GM23248 (cell line): ENCODE measurements at regions not wholly inside any gene's neighbourhood (a gene's known extent, or its start where the extent isn't known, plus 50 kb on each side); places are given as distances from the start of the nearest gene placed in this dataset.

Experiments used
- DNase-seq: peaks from one replicate; pipeline ENCODE4 v3.0.0-alpha.2; 2015
- H2AFZ ChIP-seq: fragments of 200-600 bp; sonication (generic); 2 replicates; pipeline ENCODE4 v1.6.1; 2016; ENCODE audit warnings: antibody characterized with exemption
- H3F3A ChIP-seq: fragments of 200-600 bp; sonication (generic); 2 replicates; pipeline ENCODE4 v1.6.1; 2016; ENCODE audit warnings: mild to moderate bottlenecking, antibody characterized with exemption, mixed run types; ENCODE audit not compliant: insufficient read depth
- H3K27ac ChIP-seq: fragments of 200-600 bp; sonication (generic); 2 replicates; pipeline ENCODE4 v1.5.1; 2016; ENCODE audit warnings: mild to moderate bottlenecking
- H3K27me3 ChIP-seq: fragments of 200-600 bp; sonication (generic); replicated peaks from 2 replicates; pipeline ENCODE4 v1.6.1; 2016; ENCODE audit warnings: mild to moderate bottlenecking; ENCODE audit not compliant: insufficient read depth
- H3K36me3 ChIP-seq: fragments of 200-600 bp; sonication (generic); 2 replicates; pipeline ENCODE4 v1.6.1; 2016; ENCODE audit warnings: low read depth, mild to moderate bottlenecking
- H3K4me1 ChIP-seq: fragments of 200-600 bp; sonication (generic); 2 replicates; pipeline ENCODE4 v1.6.1; 2016; ENCODE audit warnings: mild to moderate bottlenecking; ENCODE audit not compliant: insufficient read depth
- H3K4me2 ChIP-seq: fragments of 200-600 bp; sonication (generic); one replicate; pipeline ENCODE4 v1.6.1; 2016; ENCODE audit warnings: mild to moderate bottlenecking; ENCODE audit not compliant: unreplicated experiment
- H3K4me3 ChIP-seq: fragments of 200-600 bp; sonication (generic); 2 replicates; pipeline ENCODE4 v1.5.1; 2016; ENCODE audit warnings: mild to moderate bottlenecking
- H3K79me2 ChIP-seq: fragments of 200-600 bp; sonication (generic); 2 replicates; pipeline ENCODE4 v1.6.1; 2016; ENCODE audit warnings: mild to moderate bottlenecking; ENCODE audit not compliant: insufficient read depth
- H3K9ac ChIP-seq: fragments of 200-600 bp; sonication (generic); 2 replicates; pipeline ENCODE4 v1.6.1; 2016; ENCODE audit warnings: mild to moderate bottlenecking
- H3K9me2 ChIP-seq: fragments of 200-600 bp; sonication (generic); 2 replicates; pipeline ENCODE4 v1.6.1; 2016; ENCODE audit warnings: mixed run types, mild to moderate bottlenecking, moderate library complexity; ENCODE audit not compliant: insufficient read depth
- H3K9me3 ChIP-seq: fragments of 200-600 bp; sonication (generic); one replicate; pipeline ENCODE4 v1.6.1; 2017; ENCODE audit warnings: low read depth
- H4K20me1 ChIP-seq: fragments of 200-600 bp; sonication (generic); 2 replicates; pipeline ENCODE4 v1.6.0; 2016; ENCODE audit not compliant: insufficient read depth
- EZH2 ChIP-seq: fragments of 200-600 bp; sonication (generic); IDR thresholded peaks from 2 replicates; pipeline ENCODE4 v1.6.1; 2018; ENCODE audit warnings: antibody characterized with exemption, mild to moderate bottlenecking; ENCODE audit not compliant: insufficient read depth, poor library complexity, severe bottlenecking
- EZH2phosphoT487 ChIP-seq: fragments of 200-600 bp; sonication (generic); IDR thresholded peaks from 2 replicates; pipeline ENCODE4 v1.6.1; 2018; ENCODE audit warnings: antibody characterized with exemption, moderate library complexity, mild to moderate bottlenecking, low read depth; ENCODE audit not compliant: insufficient read depth
- WGBS, 2 experiments: methylation state at CpG; one replicate each; pipeline ENCODE4 v1.1.6; 2015 to 2017; ENCODE audit warnings: low lambda C conversion rate in 2 of 2, low coverage in 1 of 2; ENCODE audit errors: missing lambda C conversion rate in 2 of 2; 5-methylcytosine and 5-hydroxymethylcytosine counted together
- in situ Hi-C: fragments of 300-500 bp; cut with MboI; formaldehyde crosslinking; loops from 2 replicates; pipeline ENCODE4 v1.15.0; 2020

- WGBS, 2 experiments = 46 to 49% methylated on average over 4 of the region's 4 CpGs
- Histone ChIP-seq H3K27ac (no peak overlapping the region), H3K9me3 (no peaks in the 10 kb centered on the region), H3K79me2 (no peaks in the 10 kb centered on the region), H3K27me3 (no peaks in the 10 kb centered on the region), H3K36me3 (no peaks in the 10 kb centered on the region), H3K9ac (no peak overlapping the region), H2AFZ (no peak overlapping the region), H4K20me1 (no peaks in the 10 kb centered on the region), H3F3A (no peaks in the 10 kb centered on the region; the same call in 1 of the 2 replicates), H3K4me2 (no peak overlapping the region), H3K4me1 (no peaks in the 10 kb centered on the region), H3K9me2 (no peaks in the 10 kb centered on the region), H3K4me3 (no peak overlapping the region)
- TF ChIP-seq EZH2phosphoT487 = no peak
- TF ChIP-seq EZH2 = no peak
- DNase-seq = peak; percentile 75
- in situ Hi-C loops = no loop called here
Observed at GRCh38 chrX:46376246-46376885, 168.9 kb downstream of the ZNF674 start.

- 89 to 96% methylated on average over 3 of the region's 3 CpGs for WGBS, 2 experiments
- in situ Hi-C loops = no loop called here
- no peak for DNase-seq
- Histone ChIP-seq H3K27ac (no peak overlapping the region), H3K4me1 (no peaks in the 10 kb centered on the region), H2AFZ (no peak overlapping the region), H3K27me3 (no peaks in the 10 kb centered on the region), H3K4me3 (no peak overlapping the region), H3K9me2 (no peaks in the 10 kb centered on the region), H3K9ac (no peak overlapping the region), H3F3A (no peaks in the 10 kb centered on the region; the same call in 1 of the 2 replicates), H3K4me2 (no peak overlapping the region), H3K79me2 (no peaks in the 10 kb centered on the region), H3K9me3 (no peaks in the 10 kb centered on the region), H4K20me1 (no peaks in the 10 kb centered on the region), H3K36me3 (no peaks in the 10 kb centered on the region)
- no peak for TF ChIP-seq EZH2
- TF ChIP-seq EZH2phosphoT487 = no peak
Observed at GRCh38 chrX:46375831-46376230, 169.4 kb downstream of the ZNF674 start.

- Histone ChIP-seq H4K20me1 (no peaks in the 10 kb centered on the region), H3K9ac (no peak overlapping the region), H3K4me1 (no peaks in the 10 kb centered on the region), H3K27ac (no peak overlapping the region), H3K36me3 (no peaks in the 10 kb centered on the region), H3F3A (no peaks in the 10 kb centered on the region; the same call in 1 of the 2 replicates), H2AFZ (no peak overlapping the region), H3K79me2 (no peaks in the 10 kb centered on the region), H3K4me2 (no peak overlapping the region), H3K9me2 (no peaks in the 10 kb centered on the region), H3K9me3 (no peaks in the 10 kb centered on the region), H3K27me3 (no peaks in the 10 kb centered on the region), H3K4me3 (no peak overlapping the region)
- no peak for DNase-seq
- WGBS, 2 experiments = 73 to 80% methylated on average over 1 of the region's 1 CpG
- TF ChIP-seq EZH2 = no peak
- TF ChIP-seq EZH2phosphoT487 = no peak
- in situ Hi-C loops = loop anchor here (25.0 kb wide), 1 partner anchor 537 kb away; no protein-coding TSS in a partner anchor
Observed at GRCh38 chrX:46374371-46374770, 170.8 kb downstream of the ZNF674 start.

GRCh38 chrX:46367491-46367890 is 177.7 kb downstream of the ZNF674 start:
- Histone ChIP-seq H3K36me3 (no peaks in the 10 kb centered on the region), H3K9ac (no peak overlapping the region), H3K79me2 (no peaks in the 10 kb centered on the region), H3K9me2 (no peaks in the 10 kb centered on the region), H4K20me1 (no peaks in the 10 kb centered on the region), H3K27me3 (no peaks in the 10 kb centered on the region), H3K4me2 (no peak overlapping the region), H3K4me3 (no peak overlapping the region), H2AFZ (no peak overlapping the region), H3K9me3 (no peaks in the 10 kb centered on the region), H3F3A (no peaks in the 10 kb centered on the region), H3K4me1 (no peaks in the 10 kb centered on the region), H3K27ac (no peak overlapping the region)
- no peak for DNase-seq
- TF ChIP-seq EZH2phosphoT487 (no peak), EZH2 (no peak)
- WGBS, 2 experiments = 88 to 90% methylated on average over 2 of the region's 2 CpGs
- in situ Hi-C loops = loop anchor here (25.0 kb wide), 1 partner anchor 530 kb away; no protein-coding TSS in a partner anchor
